ENCODE measurements at regions not wholly inside any gene's neighbourhood (a gene's known extent, or its start where the extent isn't known, plus 50 kb on each side); places are given as distances from the start of the nearest gene placed in this dataset.

GRCh38 chr2:207475546-207475945 is 54.2 kb upstream of the CREB1 start:
- no peaks in the 10 kb centered on the region; the same call in 1 of the 2 replicates for H3K4me1 ChIP-seq (ENCODE audit: control insufficient read depth, insufficient read depth, low read length)
- no peaks in the 10 kb centered on the region for H3K9me3 ChIP-seq (ENCODE audit: control insufficient read depth, insufficient read depth, low read length)
- H3K27me3 ChIP-seq (ENCODE audit: control insufficient read depth, insufficient read depth, low read length) = no peaks in the 10 kb centered on the region
- no peak overlapping the region for H3K27ac ChIP-seq (ENCODE audit: low read length)
- no peak for DNase-seq (ENCODE audit: low read depth, low spot score)
- H3K36me3 ChIP-seq (ENCODE audit: control insufficient read depth, insufficient read depth, low read length) = no peaks in the 10 kb centered on the region
- H3K4me3 ChIP-seq (ENCODE audit: low read length) = no peak overlapping the region
- WGBS (ENCODE audit: insufficient coverage, insufficient read length) = no CpG with 5 or more reads among the region's 3 CpGs

- no peaks in the 10 kb centered on the region for H3K36me3 ChIP-seq (ENCODE audit: control insufficient read depth, insufficient read depth, low read length)
- no CpG with 5 or more reads among the region's 5 CpGs for WGBS (ENCODE audit: insufficient coverage, insufficient read length)
- H3K9me3 ChIP-seq (ENCODE audit: control insufficient read depth, insufficient read depth, low read length) = no peaks in the 10 kb centered on the region
- H3K4me1 ChIP-seq (ENCODE audit: control insufficient read depth, insufficient read depth, low read length) = peaks cover 1% of the 10 kb centered on the region; the same call in 1 of the 2 replicates
- DNase-seq (ENCODE audit: low read depth, low spot score) = no peak
- H3K27me3 ChIP-seq (ENCODE audit: control insufficient read depth, insufficient read depth, low read length) = no peaks in the 10 kb centered on the region
- no peak overlapping the region for H3K4me3 ChIP-seq (ENCODE audit: low read length)
- H3K27ac ChIP-seq (ENCODE audit: low read length) = no peak overlapping the region
Measured at GRCh38 chr2:207477896-207478295, 51.9 kb upstream of the CREB1 start.

GRCh38 chr2:207478572-207478971 is 51.2 kb upstream of the CREB1 start:
- no peak for DNase-seq (ENCODE audit: low read depth, low spot score)
- Histone ChIP-seq H3K36me3 (ENCODE audit: control insufficient read depth, insufficient read depth, low read length) (no peaks in the 10 kb centered on the region), H3K9me3 (ENCODE audit: control insufficient read depth, insufficient read depth, low read length) (no peaks in the 10 kb centered on the region), H3K4me3 (ENCODE audit: low read length) (no peak overlapping the region), H3K27ac (ENCODE audit: low read length) (no peak overlapping the region), H3K27me3 (ENCODE audit: control insufficient read depth, insufficient read depth, low read length) (no peaks in the 10 kb centered on the region), H3K4me1 (ENCODE audit: control insufficient read depth, insufficient read depth, low read length) (peaks cover 1% of the 10 kb centered on the region; the same call in 1 of the 2 replicates)
- no CpG with 5 or more reads among the region's 3 CpGs for WGBS (ENCODE audit: insufficient coverage, insufficient read length)

GRCh38 chr2:207479198-207479785 is 50.5 kb upstream of the CREB1 start:
- H3K27me3 ChIP-seq (ENCODE audit: control insufficient read depth, insufficient read depth, low read length) = no peaks in the 10 kb centered on the region
- H3K27ac ChIP-seq (ENCODE audit: low read length) = no peak overlapping the region
- H3K4me3 ChIP-seq (ENCODE audit: low read length) = no peak overlapping the region
- no peaks in the 10 kb centered on the region for H3K36me3 ChIP-seq (ENCODE audit: control insufficient read depth, insufficient read depth, low read length)
- H3K9me3 ChIP-seq (ENCODE audit: control insufficient read depth, insufficient read depth, low read length) = no peaks in the 10 kb centered on the region
- WGBS (ENCODE audit: insufficient coverage, insufficient read length) = no CpG with 5 or more reads among the region's 5 CpGs
- H3K4me1 ChIP-seq (ENCODE audit: control insufficient read depth, insufficient read depth, low read length) = peaks cover 1% of the 10 kb centered on the region; the same call in 1 of the 2 replicates
- DNase-seq (ENCODE audit: low read depth, low spot score) = no peak
